Hematopoietic multipotent progenitor cell treated with erythropoietin and hydrocortisone succinate and interleukin-3 and kit ligand, for 4 days (in vitro differentiated cells): ENCODE measurements at regions not wholly inside any gene's neighbourhood (a gene's known extent, or its start where the extent isn't known, plus 50 kb on each side); places are given as distances from the start of the nearest gene placed in this dataset.

Experiments used
- DNase-seq: peaks from one replicate; pipeline ENCODE4 v3.0.0-alpha.2; 2015

- DNase-seq: no peak
Measured at GRCh38 chr4:123577225-123577906, 180.8 kb downstream of the SPRY1 start.

DNA sequence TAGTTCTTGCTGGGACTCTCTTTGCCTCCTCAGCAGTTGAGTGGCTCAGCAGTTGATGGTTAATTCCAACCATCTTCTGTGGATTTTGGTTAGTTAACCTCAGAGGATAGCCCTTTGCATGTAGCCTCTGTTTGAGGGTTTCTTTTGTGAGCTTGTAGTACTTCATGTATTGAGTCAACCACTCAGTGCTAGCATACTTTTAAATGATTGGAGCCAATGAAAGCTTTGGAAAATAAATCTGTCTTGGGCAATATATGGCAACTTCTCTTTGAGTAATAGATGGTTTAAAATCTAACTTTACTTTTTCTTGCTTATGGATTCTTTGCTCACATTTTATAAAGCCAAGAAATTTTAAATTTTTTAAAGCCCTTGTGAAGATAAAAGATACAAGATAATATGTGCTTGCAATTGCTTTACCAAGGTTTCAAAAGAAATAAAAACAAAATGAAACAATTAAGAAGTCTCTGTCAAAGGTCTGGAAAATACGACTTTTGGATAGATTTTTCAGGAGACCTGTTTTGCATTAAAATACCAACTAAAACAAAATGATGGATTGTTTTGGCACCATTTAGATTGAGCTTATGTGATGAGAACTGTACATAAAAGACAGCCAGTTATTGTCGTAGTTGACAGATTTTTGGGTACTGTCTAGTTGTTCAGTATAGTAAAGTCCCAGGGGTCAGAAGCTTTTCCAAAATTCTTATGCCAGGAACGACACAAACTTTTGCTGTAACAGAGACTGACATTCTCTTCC lies 181.9 kb downstream of the SPRY1 start:
- DNase-seq: no peak

DNA sequence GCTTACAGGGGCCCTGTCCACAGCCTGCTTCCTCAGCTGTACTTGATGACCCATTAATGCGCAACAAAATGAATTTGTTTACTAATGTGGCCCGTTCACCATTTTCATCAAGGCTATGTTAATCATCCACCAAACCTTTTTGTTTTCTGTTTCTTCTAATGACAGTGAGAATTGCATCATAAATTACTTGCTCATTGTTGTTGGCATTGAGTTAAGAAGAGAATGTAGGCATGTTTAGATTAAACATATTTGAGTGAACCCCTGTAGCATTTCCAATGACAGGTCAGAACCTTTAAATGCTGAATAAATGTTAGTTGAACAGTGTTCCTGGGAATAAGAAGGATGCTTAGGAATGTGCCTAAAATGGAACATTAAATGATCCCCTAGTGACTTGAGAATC lies 183.4 kb downstream of the SPRY1 start:
- DNase-seq: no peak

- no peak for DNase-seq
Measured at GRCh38 chr4:123580981-123581664, 184.5 kb downstream of the SPRY1 start.

DNA sequence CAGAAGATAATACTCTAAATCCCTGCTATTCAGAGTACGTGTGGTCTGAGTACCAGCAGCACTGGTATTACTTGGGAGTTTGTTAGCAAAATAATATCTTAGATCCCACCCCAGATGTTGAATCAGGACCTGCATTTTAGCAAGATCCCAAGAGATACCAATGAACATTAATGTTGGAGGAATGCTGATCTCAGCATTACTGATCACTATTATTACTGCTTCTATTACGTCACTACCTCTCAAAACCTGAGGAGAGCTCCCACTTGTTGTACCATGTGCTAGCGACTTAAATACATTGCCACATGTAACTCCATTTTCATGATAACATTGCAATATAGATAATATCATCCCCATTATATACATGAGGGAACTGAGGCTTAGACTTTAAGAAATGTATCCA lies 185.2 kb downstream of the SPRY1 start:
- DNase-seq: no peak

DNA sequence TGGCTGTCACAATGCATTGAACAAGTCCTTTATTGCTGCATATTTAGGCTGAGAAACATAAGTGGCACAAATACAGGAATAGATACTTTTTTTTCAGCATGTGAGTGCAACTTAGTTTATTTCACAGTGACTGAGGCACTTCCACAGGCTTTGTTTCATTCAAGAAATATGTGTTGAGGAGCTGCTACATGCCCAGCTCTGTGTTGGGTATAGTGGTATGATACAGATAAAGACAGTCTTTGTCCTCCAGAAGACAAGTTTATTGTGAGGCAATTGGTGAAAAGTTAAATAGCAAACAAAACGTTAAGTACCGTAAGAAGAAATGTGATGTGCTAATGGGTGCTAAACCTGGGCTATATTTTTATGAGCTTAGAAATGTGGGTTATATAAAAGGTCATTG lies 186.4 kb downstream of the SPRY1 start:
- DNase-seq: no peak

GRCh38 chr4:123585111-123585510 lies 188.5 kb downstream of the SPRY1 start:
- DNase-seq: no peak

- peak; percentile 83 for DNase-seq
Measured at GRCh38 chr4:123587983-123588494, 191.4 kb downstream of the SPRY1 start.

DNA sequence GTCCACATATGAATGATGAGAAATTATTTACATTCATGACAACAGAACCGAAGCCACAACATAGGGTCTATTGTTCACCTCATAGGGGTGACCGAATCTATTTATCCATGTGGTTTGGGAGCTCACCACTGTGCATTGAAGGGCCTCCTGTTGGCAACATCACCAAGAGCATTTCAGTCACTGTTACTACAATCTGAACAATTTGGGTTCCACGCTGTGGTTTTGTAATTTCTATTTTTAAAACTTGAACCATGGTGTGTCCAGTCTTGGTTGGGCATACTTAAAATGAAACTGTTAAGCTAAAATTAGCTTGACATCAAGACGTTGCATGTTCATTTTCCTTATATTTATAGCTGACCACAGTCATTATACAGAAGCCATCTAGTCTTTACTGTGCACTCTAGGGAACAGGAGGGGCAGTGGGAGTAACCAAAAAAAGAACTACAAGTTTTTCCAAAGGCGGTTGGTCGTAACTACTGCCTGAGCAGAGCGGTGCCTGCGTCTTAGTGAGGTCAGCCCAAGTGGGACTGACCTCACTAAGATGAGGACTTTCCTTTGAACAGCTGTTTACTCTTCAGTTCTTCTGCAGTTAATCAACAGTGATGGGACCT lies 192.1 kb downstream of the SPRY1 start:
- peak; percentile 12 for DNase-seq

- no peak for DNase-seq
Measured at GRCh38 chr4:123589301-123589700, 192.7 kb downstream of the SPRY1 start.

- DNase-seq: no peak
Measured at GRCh38 chr4:123591875-123592274, 195.3 kb downstream of the SPRY1 start.

DNA sequence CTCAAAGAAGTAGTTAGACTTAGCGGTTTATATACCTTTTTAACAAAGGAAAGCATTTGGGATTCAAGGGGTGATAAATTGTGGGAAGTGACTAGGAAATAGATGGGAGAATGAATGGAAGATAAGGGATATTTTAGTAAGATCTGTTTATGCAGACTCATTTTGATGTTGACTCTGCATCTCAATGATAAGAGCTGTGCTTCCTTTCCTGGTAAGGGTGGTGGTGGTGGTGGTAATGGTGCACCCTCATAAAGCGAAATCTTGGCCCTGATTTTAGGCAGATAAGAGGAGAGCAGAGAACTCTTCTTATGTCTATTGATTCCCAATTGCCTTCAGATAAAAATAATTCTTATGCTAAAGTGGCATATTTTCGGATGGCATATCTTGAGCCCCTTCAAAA lies 197.1 kb downstream of the SPRY1 start:
- peak; percentile 65 for DNase-seq

DNA sequence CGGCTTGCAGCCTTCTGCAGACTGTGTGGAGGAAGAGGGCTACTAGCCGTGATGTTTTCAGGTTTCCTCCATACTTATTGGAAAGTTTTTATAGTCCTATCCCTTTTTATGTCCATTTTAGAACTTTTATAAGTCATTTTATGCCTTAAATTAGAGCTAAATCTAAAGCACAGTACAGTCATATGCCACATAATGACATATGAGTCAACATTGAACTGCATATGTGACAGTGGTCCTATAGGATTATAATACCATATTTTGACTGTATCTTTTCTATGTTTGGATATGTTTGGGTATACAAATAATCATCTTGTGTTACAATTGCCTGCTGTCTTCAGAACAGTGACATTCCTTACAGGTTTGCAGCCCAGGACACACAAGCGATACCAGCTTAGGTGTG lies 200.2 kb downstream of the SPRY1 start:
- no peak for DNase-seq

DNA sequence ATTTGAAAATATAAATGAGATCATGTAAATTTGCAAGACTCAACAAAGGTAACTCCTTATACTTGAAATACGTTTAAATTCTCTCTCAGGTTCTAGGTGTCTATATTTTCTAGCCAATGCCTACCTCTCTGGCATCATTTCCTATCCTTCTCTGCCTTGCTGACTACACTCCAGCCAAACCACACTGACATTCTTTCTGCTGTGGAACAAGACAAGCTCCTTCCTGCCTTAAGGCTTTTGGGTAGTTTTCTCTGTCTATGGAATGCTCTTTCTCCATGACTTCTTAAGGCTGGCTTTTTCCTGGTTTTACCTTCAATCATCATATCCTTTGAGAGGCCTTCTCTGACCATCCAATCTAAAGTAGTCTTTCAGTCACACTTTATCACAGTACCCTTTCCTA lies 201.0 kb downstream of the SPRY1 start:
- DNase-seq: no peak

GRCh38 chr4:123598331-123598730 lies 201.7 kb downstream of the SPRY1 start:
- peak; percentile 11 for DNase-seq

- peak; percentile 73 for DNase-seq
Measured at GRCh38 chr4:123599061-123599919, 202.7 kb downstream of the SPRY1 start.

DNA sequence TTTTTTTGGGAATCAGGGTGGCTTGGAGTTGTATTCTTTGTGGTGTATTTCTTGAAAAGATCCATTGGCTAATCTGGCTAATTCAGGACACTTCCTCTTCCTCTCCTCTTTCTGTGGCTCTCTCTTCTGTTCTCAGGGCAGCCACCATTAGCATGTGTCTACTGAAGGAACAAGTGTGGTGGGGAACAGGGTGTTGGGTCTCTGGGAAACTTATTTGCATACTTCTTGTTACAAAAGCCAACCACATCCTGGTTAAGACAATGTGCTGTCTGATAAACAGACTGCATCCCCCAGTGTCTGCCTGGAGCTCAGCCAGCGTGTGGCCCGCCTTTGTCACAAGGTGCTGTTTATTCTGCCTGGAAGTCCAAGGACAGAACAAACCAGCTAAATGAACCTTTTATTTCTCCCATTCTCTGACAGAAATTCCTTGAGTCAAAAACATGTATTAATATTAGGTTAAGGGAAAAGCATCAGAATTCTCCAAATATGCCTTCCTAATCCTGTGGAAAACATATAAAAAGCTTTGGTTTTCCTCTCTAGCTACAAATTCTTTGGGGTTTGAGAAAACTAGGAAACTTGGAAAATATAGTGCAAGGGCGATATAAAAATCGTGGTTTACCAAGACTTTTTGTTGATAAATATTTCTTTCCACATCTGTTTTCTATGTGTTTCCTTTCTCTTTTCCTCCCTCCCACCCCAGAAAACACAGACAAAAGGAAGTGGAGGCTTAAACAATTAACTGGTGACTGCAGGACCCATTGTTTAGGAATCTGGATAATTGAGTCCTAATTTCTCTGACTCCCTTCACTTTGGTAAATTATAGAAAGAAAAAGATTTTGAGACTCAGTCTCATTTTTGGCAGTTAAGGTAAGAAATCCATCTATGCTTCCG lies 203.6 kb downstream of the SPRY1 start:
- DNase-seq: peak; percentile 99

- no peak for DNase-seq
Measured at GRCh38 chr4:123600987-123601904, 204.7 kb downstream of the SPRY1 start.

DNA sequence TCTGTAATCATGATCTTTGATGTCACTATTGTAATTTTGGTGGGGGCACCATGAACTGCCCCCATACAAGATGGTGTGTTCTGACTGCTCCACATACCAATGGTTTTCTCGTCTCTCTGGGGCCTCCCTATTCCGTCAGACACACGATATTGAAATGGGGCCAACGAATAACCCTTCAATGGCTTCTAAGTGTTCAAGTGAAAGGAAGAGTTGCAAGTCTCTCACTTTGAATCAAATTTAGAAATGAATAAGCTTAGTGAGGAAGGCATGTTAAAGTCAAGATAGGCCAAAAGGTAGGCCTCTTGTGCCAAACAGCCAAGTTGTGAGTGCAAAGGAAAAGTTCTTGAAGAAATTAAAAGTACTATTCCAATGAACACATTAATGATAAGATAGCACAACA lies 205.4 kb downstream of the SPRY1 start:
- no peak for DNase-seq

DNA sequence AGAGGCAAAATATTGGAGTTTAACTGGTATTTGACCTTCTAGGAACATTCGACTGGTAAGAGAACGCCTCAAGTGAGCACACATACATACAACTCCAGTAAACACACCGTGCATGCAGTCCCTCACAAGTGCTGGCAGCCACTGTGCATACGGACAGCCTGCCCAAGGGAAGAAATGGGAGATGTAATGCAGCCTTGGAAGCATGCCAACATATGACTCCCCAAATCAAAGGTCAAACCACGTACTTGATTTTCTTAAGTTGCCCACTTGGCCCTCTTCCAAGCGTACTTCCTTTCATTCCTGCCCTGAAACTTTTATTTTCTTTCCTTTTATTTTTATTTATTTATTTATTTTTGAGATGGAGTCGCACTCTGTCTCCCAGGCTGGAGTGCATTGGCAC lies 206.6 kb downstream of the SPRY1 start:
- peak; percentile 48 for DNase-seq
